ENCODE measurements at regions not wholly inside any gene's neighbourhood (a gene's known extent, or its start where the extent isn't known, plus 50 kb on each side); places are given as distances from the start of the nearest gene placed in this dataset.

DNA sequence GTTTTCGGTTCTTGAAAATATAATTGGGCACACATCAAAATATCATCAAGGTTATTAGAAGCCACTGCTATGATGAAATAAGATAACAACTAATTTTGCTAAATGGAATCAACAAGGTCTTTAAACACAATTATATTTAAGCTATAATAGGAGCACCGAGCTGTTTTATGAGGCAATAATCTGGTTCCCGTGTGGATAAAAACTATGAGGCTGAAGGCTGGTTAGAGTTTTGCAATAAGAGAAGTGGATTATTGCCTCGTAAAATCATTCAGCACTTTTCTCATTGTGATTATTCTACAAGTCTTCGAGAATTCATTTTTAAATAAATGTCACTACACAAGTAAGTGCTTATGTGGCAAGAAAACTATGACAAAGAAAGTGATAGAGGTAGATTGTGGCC lies 975.7 kb upstream of the ADGRL2 start:
- no peak for DNase-seq
- Histone ChIP-seq H3K36me3 (replicated peaks in 1 of 2; ENCODE audit: control insufficient read depth in 1 of 2, insufficient read depth in 2 of 2, low read length in 2 of 2) (no peaks in the 10 kb centered on the region), H3K9me3 (replicated peaks in 1 of 2; ENCODE audit: control insufficient read depth in 1 of 2, insufficient read depth in 1 of 2, low read length in 2 of 2) (peaks cover 0 to 2% of the 10 kb centered on the region in 2 donors), H3K4me1 (ENCODE audit: control insufficient read depth in 1 of 2, insufficient read depth in 2 of 2, low read length in 2 of 2) (no peaks in the 10 kb centered on the region), H3K9ac (ENCODE audit: insufficient read depth, low read length, poor library complexity, severe bottlenecking) (no peak overlapping the region), H3K27me3 (ENCODE audit: control insufficient read depth in 2 of 2, insufficient read depth in 2 of 2, low read length in 2 of 2) (no peaks in the 10 kb centered on the region), H3K79me2 (ENCODE audit: insufficient read depth, low read length) (no peaks in the 10 kb centered on the region), H3K4me3 (replicated peaks in 1 of 3; ENCODE audit: low read depth in 2 of 3, low read length in 3 of 3) (no peak overlapping the region), H2AFZ (ENCODE audit: insufficient read depth, low read depth, low read length, poor library complexity, severe bottlenecking) (no peak overlapping the region), H3K4me2 (replicated peaks; ENCODE audit: extremely low read depth, low read length, poor library complexity, severe bottlenecking) (no peak overlapping the region), H4K20me1 (ENCODE audit: insufficient read depth, low read length) (no peaks in the 10 kb centered on the region), H3K27ac (ENCODE audit: low read depth in 1 of 2, low read length in 2 of 2) (no peak overlapping the region)
- no CpG with 5 or more reads among the region's 5 CpGs for WGBS (ENCODE audit: insufficient coverage)
- Mint-ChIP-seq H3K27me3 (ENCODE audit: low read depth in 3 of 3) (no peaks in the 10 kb centered on the region), H3K4me3 (no peak overlapping the region), H3K27ac (no peak overlapping the region), H3K9me3 (peaks cover 0 to 14% (median 4%) of the 10 kb centered on the region in 7 donors), H3K4me1 (no peaks in the 10 kb centered on the region), H3K36me3 (no peaks in the 10 kb centered on the region)
- TF ChIP-seq, protein P1, sequence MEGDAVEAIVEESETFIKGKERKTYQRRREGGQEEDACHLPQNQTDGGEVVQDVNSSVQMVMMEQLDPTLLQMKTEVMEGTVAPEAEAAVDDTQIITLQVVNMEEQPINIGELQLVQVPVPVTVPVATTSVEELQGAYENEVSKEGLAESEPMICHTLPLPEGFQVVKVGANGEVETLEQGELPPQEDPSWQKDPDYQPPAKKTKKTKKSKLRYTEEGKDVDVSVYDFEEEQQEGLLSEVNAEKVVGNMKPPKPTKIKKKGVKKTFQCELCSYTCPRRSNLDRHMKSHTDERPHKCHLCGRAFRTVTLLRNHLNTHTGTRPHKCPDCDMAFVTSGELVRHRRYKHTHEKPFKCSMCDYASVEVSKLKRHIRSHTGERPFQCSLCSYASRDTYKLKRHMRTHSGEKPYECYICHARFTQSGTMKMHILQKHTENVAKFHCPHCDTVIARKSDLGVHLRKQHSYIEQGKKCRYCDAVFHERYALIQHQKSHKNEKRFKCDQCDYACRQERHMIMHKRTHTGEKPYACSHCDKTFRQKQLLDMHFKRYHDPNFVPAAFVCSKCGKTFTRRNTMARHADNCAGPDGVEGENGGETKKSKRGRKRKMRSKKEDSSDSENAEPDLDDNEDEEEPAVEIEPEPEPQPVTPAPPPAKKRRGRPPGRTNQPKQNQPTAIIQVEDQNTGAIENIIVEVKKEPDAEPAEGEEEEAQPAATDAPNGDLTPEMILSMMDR (IDR thresholded peaks at IDR 0.05), result no peak
- intact Hi-C loops (cut with micrococcal nuclease), result no loop called here

GRCh38 chr1:80818211-80818610 lies 982.5 kb upstream of the ADGRL2 start:
- H3K27me3 Mint-ChIP-seq (ENCODE audit: low read depth in 3 of 3), result no peaks in the 10 kb centered on the region
- no peak overlapping the region for H3K27ac Mint-ChIP-seq
- Histone ChIP-seq H3K79me2 (ENCODE audit: insufficient read depth, low read length) (no peaks in the 10 kb centered on the region), H3K27me3 (ENCODE audit: control insufficient read depth in 2 of 2, insufficient read depth in 2 of 2, low read length in 2 of 2) (no peaks in the 10 kb centered on the region), H2AFZ (ENCODE audit: insufficient read depth, low read depth, low read length, poor library complexity, severe bottlenecking) (no peak overlapping the region), H3K9ac (ENCODE audit: insufficient read depth, low read length, poor library complexity, severe bottlenecking) (no peak overlapping the region), H4K20me1 (ENCODE audit: insufficient read depth, low read length) (no peaks in the 10 kb centered on the region), H3K36me3 (replicated peaks in 1 of 2; ENCODE audit: control insufficient read depth in 1 of 2, insufficient read depth in 2 of 2, low read length in 2 of 2) (no peaks in the 10 kb centered on the region), H3K4me3 (replicated peaks in 1 of 3; ENCODE audit: low read depth in 2 of 3, low read length in 3 of 3) (no peak overlapping the region), H3K27ac (ENCODE audit: low read depth in 1 of 2, low read length in 2 of 2) (no peak overlapping the region), H3K9me3 (replicated peaks in 1 of 2; ENCODE audit: control insufficient read depth in 1 of 2, insufficient read depth in 1 of 2, low read length in 2 of 2) (no peaks in the 10 kb centered on the region), H3K4me2 (replicated peaks; ENCODE audit: extremely low read depth, low read length, poor library complexity, severe bottlenecking) (no peak overlapping the region), H3K4me1 (ENCODE audit: control insufficient read depth in 1 of 2, insufficient read depth in 2 of 2, low read length in 2 of 2) (no peaks in the 10 kb centered on the region)
- WGBS (ENCODE audit: insufficient coverage), result no CpG with 5 or more reads among the region's 1 CpG
- TF ChIP-seq, protein P1 (IDR thresholded peaks at IDR 0.05), result no peak
- H3K4me1 Mint-ChIP-seq, result no peaks in the 10 kb centered on the region
- H3K9me3 Mint-ChIP-seq, result peaks cover 0 to 6% (median 0%) of the 10 kb centered on the region in 7 donors
- H3K36me3 Mint-ChIP-seq, result no peaks in the 10 kb centered on the region
- no peak for DNase-seq
- intact Hi-C loops (cut with micrococcal nuclease), result no loop called here
- H3K4me3 Mint-ChIP-seq, result no peak overlapping the region
